Right renal pelvis (tissue), 4 donors: ENCODE measurements at regions not wholly inside any gene's neighbourhood (a gene's known extent, or its start where the extent isn't known, plus 50 kb on each side); places are given as distances from the start of the nearest gene placed in this dataset.
"Not testable (repeated sequence)": the region's sequence is repeated elsewhere in the genome, so short reads cannot be mapped to it uniquely, and the experiment has no call there.

ENCODE experiments used
- DNase-seq, 4 donors: peaks; one replicate each; pipeline ENCODE4 v3.0.0-alpha.2; 2013; ENCODE audit warnings: low read depth in 4 of 4, low spot score in 3 of 4, missing footprints in 1 of 4

GRCh38 chr2:150373374-150373773 is 114.1 kb downstream of the RND3 start:
- no peak for DNase-seq

GRCh38 chr2:150371044-150371818 is 116.2 kb downstream of the RND3 start:
- DNase-seq: no peak

DNA sequence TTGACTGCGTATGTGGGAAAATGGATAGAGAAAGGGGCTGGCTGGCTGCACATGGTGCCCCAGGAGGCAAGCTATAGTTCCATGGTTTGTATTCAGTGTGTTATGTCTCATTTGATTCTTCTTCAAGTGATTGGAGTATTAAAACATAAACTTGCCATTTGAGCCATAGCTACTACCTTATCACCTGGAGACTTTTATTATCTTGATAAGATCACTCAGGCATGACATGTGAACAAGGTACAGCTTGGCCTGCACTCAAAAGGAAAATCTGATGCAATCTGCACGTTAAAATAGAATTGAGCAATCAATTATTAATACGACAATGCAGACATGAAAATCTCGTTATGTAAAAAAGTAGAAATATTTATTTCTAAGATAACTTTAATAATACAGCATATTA is 116.9 kb downstream of the RND3 start:
- no peak for DNase-seq

DNA sequence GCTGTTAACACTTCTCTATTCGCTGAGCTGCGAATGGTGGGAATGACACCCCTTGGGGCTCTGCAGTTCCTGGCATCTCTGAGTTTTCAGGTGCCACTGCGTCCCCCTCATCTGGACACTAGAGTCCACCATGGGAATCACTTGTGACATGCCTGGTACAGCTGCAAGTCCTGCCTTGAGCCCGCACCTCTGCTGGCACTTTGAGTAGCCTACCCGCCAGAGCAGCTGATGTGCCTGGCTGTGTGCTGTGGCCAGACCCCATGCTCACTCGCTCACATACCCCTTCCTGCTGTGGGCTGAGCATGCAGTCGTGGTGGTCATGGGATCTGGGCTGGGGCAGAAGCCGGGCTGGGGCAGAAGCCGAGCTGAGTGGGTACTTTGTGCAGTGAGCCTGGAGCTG is 117.6 kb downstream of the RND3 start:
- no peak for DNase-seq

GRCh38 chr2:150358468-150358807 is 129.0 kb downstream of the RND3 start:
- no peak for DNase-seq

GRCh38 chr2:150357770-150358467 is 129.5 kb downstream of the RND3 start:
- DNase-seq: no peak

DNA sequence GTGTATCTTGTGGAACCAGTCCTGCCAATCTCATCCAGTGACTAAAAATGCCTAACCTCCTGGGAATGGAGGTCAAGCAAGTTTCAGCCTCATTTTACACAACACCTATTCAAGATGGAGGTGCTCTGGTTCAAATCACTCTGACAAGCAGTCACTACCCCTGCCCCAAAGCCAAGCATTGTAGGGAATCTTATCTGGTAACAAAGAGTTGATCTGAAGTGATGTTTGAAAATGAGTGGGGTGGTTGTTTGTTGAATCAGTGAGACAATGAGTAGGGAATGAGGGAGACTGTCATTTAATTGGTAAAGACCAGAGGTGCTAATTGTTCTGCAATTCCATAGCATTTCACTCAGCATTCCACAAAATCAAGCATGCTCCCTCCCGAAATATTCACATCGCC is 132.0 kb downstream of the RND3 start:
- no peak for DNase-seq

- no peak for DNase-seq
Measured at GRCh38 chr2:150353376-150353775, 134.1 kb downstream of the RND3 start.

- no peak for DNase-seq
Measured at GRCh38 chr2:150351922-150352321, 135.5 kb downstream of the RND3 start.

DNA sequence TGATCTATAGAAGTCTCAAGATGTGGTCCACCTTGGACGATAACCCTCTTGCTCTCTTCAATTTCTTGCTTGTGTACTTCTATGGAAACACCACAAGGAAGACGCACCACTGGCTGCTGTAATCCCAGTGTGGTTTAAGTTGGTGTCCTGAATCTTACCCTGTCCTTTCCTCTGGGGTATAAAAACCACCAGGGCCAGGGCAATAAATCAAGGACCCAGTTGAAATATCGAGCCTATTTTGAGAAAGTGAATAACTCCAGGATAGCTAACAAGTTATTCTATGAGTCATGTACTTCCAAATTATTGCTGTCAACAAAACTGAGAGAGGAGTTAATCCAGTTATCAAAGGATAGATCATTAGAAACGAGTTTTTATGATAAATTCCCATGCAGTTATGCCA is 137.0 kb downstream of the RND3 start:
- no peak for DNase-seq

DNA sequence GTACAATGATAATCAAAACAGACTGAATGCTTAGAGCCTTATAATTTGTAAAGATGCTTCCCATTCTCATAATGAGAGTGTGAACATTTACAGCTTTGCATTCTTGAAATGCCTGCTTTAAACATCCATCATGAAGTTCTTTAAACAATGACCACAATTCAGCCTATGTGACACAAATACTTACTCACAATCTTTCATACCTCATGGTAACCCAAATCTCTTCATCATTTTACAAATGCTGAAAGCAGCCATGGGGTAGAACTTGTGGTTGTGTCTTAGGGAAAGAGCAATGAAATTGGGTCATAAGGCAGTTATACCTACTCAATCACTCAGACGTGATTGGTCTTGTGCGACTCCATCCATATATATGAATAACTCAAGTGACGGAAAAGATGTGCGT is 140.7 kb downstream of the RND3 start:
- no peak for DNase-seq

- DNase-seq: no peak
Measured at GRCh38 chr2:150341982-150342680, 145.3 kb downstream of the RND3 start.

DNA sequence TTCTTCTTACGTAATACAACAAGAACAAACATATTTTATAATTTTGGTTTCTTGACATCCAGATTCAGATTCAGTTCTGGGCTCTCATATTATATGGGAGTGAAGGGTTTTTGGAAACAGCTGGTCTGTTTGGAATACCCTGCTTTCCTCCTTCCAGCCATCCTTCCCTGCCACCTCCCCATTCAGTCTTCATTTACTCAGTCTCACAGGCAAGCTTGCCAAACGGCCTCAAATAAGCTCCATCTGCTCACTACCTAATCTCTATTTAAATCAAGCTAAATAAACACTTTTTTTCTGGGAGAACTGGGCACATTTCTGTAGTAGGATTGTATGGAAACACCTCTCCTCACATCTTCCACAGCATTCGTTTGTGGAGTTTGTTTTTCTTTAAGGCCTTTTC is 147.5 kb downstream of the RND3 start:
- no peak for DNase-seq

DNA sequence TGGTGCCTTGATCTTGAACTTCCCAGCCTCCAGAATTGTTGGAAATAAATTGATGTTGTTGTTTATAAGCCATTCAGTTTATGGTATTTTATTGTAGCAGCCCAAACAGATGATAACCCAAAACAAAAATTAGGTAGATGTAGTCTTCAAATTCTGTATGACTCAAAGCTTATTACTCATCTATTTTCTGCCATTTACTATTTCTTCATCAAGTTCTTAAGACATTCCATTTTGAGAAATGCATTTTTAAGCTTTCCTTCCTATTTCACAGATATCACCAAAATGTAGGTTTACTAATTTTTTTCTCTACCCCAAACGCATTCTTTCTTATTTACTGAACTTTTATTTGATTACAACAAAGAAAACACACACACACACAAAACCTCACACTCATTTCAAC is 148.2 kb downstream of the RND3 start:
- DNase-seq: no peak

GRCh38 chr2:150335596-150335995 is 151.9 kb downstream of the RND3 start:
- DNase-seq: no peak

- DNase-seq: no peak
Measured at GRCh38 chr2:150332383-150332782, 155.1 kb downstream of the RND3 start.

GRCh38 chr2:150327564-150328489 is 159.6 kb downstream of the RND3 start:
- no peak for DNase-seq

GRCh38 chr2:150325656-150326314 is 161.7 kb downstream of the RND3 start:
- DNase-seq: no peak

GRCh38 chr2:150323071-150323470 is 164.4 kb downstream of the RND3 start:
- DNase-seq: not testable (repeated sequence)

DNA sequence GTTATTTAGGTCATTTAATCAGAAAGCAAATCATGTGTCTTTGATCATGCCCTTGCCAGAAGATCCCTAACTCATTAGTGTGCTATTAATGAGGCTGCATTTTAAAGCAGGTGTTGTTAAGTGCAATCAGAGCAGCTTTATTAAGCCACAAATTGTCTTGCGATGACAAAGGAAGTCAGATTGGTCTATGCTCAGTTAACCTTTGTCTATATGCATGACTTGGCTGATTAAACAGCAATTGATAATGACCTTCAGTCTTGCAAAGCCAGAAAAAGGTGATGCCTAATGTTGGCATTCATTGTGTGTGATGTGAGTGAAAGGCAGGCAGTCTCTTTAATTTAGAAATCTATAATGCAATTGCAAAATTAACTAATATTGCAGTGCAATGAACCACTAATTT is 166.9 kb downstream of the RND3 start:
- no peak for DNase-seq
